ENCODE measurements at regions not wholly inside any gene's neighbourhood (a gene's known extent, or its start where the extent isn't known, plus 50 kb on each side); places are given as distances from the start of the nearest gene placed in this dataset.
A peak's percentile ranks its signal among the peaks of the same experiment; 100 is the strongest.
"Not testable (repeated sequence)": the region's sequence is repeated elsewhere in the genome, so short reads cannot be mapped to it uniquely, and the experiment has no call there.

DNA sequence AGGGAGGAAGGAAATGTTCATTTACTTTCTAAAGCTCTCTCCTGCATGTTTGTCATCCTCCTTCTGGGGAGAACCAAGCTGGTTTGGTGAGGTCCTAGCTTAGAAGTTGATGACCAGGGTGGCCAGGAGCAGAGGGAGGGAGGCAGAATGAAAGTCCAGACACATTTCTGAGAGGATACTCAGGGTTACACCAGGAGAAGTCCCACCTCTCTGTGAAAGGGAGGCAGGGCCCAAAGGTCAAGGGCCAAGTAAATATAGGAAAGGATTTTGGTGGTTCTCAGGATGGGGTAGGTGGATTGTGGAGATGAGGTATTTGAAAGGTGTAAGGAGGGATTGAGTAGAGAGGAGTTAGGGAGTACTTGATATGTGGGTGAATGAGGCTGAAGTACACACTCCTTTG, 58.0 kb upstream of the FBXO11 start:
- H3K36me3 ChIP-seq (ENCODE audit: control insufficient read depth in 2 of 3, insufficient read depth in 3 of 3, low read length in 3 of 3): no peaks in the 10 kb centered on the region
- intact Hi-C loops (cut with micrococcal nuclease): no loop called here
- Mint-ChIP-seq H3K36me3 (peaks cover 0 to 4% (median 0%) of the 10 kb centered on the region in 5 donors), H3K4me1 (peaks cover 0 to 6% (median 4%) of the 10 kb centered on the region in 7 donors), H3K27ac (no peak overlapping the region), H3K27me3 (peaks cover 10 to 34% (median 11%) of the 10 kb centered on the region in 5 donors), H3K9me3 (peaks cover 0 to 4% (median 0%) of the 10 kb centered on the region in 11 donors), H3K4me3 (no peak overlapping the region)
- no peaks in the 10 kb centered on the region for H3K9me3 ChIP-seq (ENCODE audit: control insufficient read depth in 2 of 3, low read length in 3 of 3)
- DNase-seq: no peak
- POLR2A ChIA-PET: no interaction called here
- ATAC-seq: no peak
- CTCF ChIA-PET: no interaction called here
- H3K4me1 ChIP-seq (ENCODE audit: control insufficient read depth in 2 of 2, insufficient read depth in 2 of 2, low read length in 2 of 2): no peaks in the 10 kb centered on the region
- no peaks in the 10 kb centered on the region for H3K27me3 ChIP-seq (ENCODE audit: control insufficient read depth in 2 of 2, insufficient read depth in 2 of 2, low read length in 2 of 2)
- H3K4me3 ChIP-seq (ENCODE audit: low read length): no peak overlapping the region
- H3K27ac ChIP-seq (ENCODE audit: low read depth, low read length): no peak overlapping the region

DNA sequence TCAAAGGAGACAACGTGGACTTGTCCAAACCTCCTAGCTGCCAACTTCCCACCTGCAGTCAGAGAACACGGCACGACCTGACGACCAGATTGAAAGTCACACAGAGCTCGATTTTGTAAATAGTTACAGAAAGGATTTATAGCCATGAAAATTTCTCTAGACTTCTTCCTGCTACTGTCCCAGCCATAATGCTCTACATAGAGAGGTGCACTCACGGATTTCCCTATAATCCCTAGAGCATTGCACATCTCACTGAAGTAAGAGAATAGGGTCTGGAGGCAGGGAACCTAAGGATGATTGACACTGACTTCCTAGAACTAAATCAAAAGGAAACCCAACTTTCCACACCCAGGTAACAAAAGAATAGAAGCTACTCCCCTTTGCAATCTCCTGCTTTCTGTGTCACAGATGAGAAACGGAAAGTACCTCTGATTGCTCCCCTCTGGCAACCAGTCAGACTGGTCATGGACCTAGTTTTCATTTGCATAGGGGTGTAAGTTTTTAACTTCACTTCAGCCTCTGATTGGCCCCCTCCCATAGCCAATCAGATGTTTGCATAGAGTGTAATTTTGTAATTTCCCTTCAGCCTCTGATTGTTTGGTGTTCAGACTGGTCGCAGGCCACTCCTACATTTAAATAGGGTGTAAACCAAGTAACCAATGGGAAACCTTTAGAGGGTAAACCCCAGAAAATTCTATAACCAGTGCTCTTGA, 58.6 kb upstream of the FBXO11 start:
- H3K4me1 Mint-ChIP-seq: peaks cover 0 to 6% (median 4%) of the 10 kb centered on the region in 7 donors
- Histone ChIP-seq H3K27ac (ENCODE audit: low read depth, low read length) (no peak overlapping the region), H3K27me3 (ENCODE audit: control insufficient read depth in 2 of 2, insufficient read depth in 2 of 2, low read length in 2 of 2) (no peaks in the 10 kb centered on the region), H3K36me3 (ENCODE audit: control insufficient read depth in 2 of 3, insufficient read depth in 3 of 3, low read length in 3 of 3) (no peaks in the 10 kb centered on the region), H3K4me3 (ENCODE audit: low read length) (no peak overlapping the region), H3K9me3 (ENCODE audit: control insufficient read depth in 2 of 3, low read length in 3 of 3) (no peaks in the 10 kb centered on the region), H3K4me1 (ENCODE audit: control insufficient read depth in 2 of 2, insufficient read depth in 2 of 2, low read length in 2 of 2) (no peaks in the 10 kb centered on the region)
- no peak overlapping the region for H3K4me3 Mint-ChIP-seq
- no peak overlapping the region for H3K27ac Mint-ChIP-seq
- no peak for DNase-seq
- peak; percentile 22 for ATAC-seq
- H3K9me3 Mint-ChIP-seq: peaks cover 0 to 4% (median 0%) of the 10 kb centered on the region in 11 donors
- CTCF ChIA-PET: no interaction called here
- POLR2A ChIA-PET: no interaction called here
- H3K27me3 Mint-ChIP-seq: peaks cover 10 to 29% (median 13%) of the 10 kb centered on the region in 5 donors
- peaks cover 0 to 4% (median 0%) of the 10 kb centered on the region in 5 donors for H3K36me3 Mint-ChIP-seq
- intact Hi-C loops (cut with micrococcal nuclease): no loop called here

GRCh38 chr2:47976728-47977127, 70.4 kb upstream of the FBXO11 start:
- H3K27me3 Mint-ChIP-seq: peaks cover 0 to 14% (median 4%) of the 10 kb centered on the region in 5 donors
- H3K36me3 ChIP-seq (ENCODE audit: control insufficient read depth in 2 of 3, insufficient read depth in 3 of 3, low read length in 3 of 3); H3K27ac ChIP-seq (ENCODE audit: low read depth, low read length); H3K27me3 ChIP-seq (ENCODE audit: control insufficient read depth in 2 of 2, insufficient read depth in 2 of 2, low read length in 2 of 2); H3K4me3 ChIP-seq (ENCODE audit: low read length); H3K4me1 ChIP-seq (ENCODE audit: control insufficient read depth in 2 of 2, insufficient read depth in 2 of 2, low read length in 2 of 2); POLR2A ChIA-PET; H3K36me3 Mint-ChIP-seq; CTCF ChIA-PET; H3K27ac Mint-ChIP-seq; H3K4me1 Mint-ChIP-seq; H3K4me3 Mint-ChIP-seq; DNase-seq; ATAC-seq; intact Hi-C loops (cut with micrococcal nuclease); H3K9me3 ChIP-seq (ENCODE audit: control insufficient read depth in 2 of 3, low read length in 3 of 3); H3K9me3 Mint-ChIP-seq: not testable (repeated sequence)

DNA sequence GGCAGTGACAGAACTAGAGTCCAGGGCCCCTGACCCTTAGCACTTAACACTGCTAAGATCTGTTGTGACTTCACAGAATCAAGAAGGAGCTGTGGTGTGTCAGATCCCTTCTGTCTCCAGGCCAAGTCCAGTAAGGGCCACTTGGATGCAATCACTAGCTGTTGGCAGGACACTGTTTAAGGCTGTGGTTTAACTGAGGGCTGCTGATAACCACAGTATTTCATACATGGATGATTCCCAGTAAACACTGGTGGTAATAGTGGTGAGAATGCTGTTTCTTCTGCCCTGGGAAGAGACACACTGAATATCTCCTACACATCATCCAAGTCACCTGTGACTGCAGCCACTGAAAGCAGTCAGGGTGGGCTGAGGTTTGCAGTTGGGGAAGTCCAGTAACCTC, 77.7 kb upstream of the FBXO11 start:
- H3K27ac Mint-ChIP-seq: no peak overlapping the region
- H3K4me3 Mint-ChIP-seq: no peak overlapping the region
- CTCF ChIA-PET: interaction anchor here (0.7 kb wide), 1 partner anchor 127 kb away, joined by 3 read pairs; no protein-coding TSS in a partner anchor
- H3K27me3 Mint-ChIP-seq: peaks cover 0 to 8% (median 0%) of the 10 kb centered on the region in 5 donors
- H3K9me3 Mint-ChIP-seq: no peaks in the 10 kb centered on the region
- H3K27ac ChIP-seq (ENCODE audit: low read depth, low read length): no peak overlapping the region
- intact Hi-C loops (cut with micrococcal nuclease): no loop called here
- no peak overlapping the region for H3K4me3 ChIP-seq (ENCODE audit: low read length)
- no peak for ATAC-seq
- no peaks in the 10 kb centered on the region for H3K4me1 Mint-ChIP-seq
- H3K4me1 ChIP-seq (ENCODE audit: control insufficient read depth in 2 of 2, insufficient read depth in 2 of 2, low read length in 2 of 2): no peaks in the 10 kb centered on the region
- H3K27me3 ChIP-seq (ENCODE audit: control insufficient read depth in 2 of 2, insufficient read depth in 2 of 2, low read length in 2 of 2): no peaks in the 10 kb centered on the region
- POLR2A ChIA-PET: no interaction called here
- DNase-seq: no peak
- H3K36me3 Mint-ChIP-seq: no peaks in the 10 kb centered on the region
- no peaks in the 10 kb centered on the region for H3K36me3 ChIP-seq (ENCODE audit: control insufficient read depth in 2 of 3, insufficient read depth in 3 of 3, low read length in 3 of 3)
- H3K9me3 ChIP-seq (ENCODE audit: control insufficient read depth in 2 of 3, low read length in 3 of 3): no peaks in the 10 kb centered on the region

DNA sequence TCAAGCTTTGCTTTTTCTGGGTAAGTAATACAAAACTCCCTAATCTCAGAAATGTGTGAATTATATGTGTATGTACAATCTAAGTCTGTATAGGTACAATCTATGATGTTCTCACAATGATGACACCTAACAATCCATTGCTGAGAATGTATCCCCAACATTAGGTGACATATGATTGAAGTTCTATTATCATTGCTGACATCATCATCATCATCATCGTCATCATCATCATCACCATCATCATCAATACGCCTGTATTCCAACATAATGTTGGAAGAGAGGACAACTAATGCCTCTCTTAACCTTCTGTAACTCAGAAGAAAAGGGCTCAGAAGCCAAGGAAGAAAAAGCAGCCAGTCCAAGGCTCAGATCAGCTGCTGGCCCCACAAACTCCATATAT, 84.2 kb upstream of the FBXO11 start:
- H3K4me1 ChIP-seq (ENCODE audit: control insufficient read depth in 2 of 2, insufficient read depth in 2 of 2, low read length in 2 of 2): no peaks in the 10 kb centered on the region
- DNase-seq: no peak
- H3K9me3 Mint-ChIP-seq: peaks cover 0 to 2% (median 0%) of the 10 kb centered on the region in 11 donors
- H3K4me1 Mint-ChIP-seq: no peaks in the 10 kb centered on the region
- H3K27ac ChIP-seq (ENCODE audit: low read depth, low read length): no peak overlapping the region
- ChIA-PET CTCF (no interaction called here), POLR2A (no interaction called here)
- peaks cover 0 to 4% (median 0%) of the 10 kb centered on the region in 5 donors for H3K27me3 Mint-ChIP-seq
- H3K9me3 ChIP-seq (ENCODE audit: control insufficient read depth in 2 of 3, low read length in 3 of 3): no peaks in the 10 kb centered on the region
- H3K36me3 ChIP-seq (ENCODE audit: control insufficient read depth in 2 of 3, insufficient read depth in 3 of 3, low read length in 3 of 3): no peaks in the 10 kb centered on the region
- ATAC-seq: no peak
- H3K36me3 Mint-ChIP-seq: no peaks in the 10 kb centered on the region
- H3K27me3 ChIP-seq (ENCODE audit: control insufficient read depth in 2 of 2, insufficient read depth in 2 of 2, low read length in 2 of 2): no peaks in the 10 kb centered on the region
- H3K4me3 Mint-ChIP-seq: no peak overlapping the region
- no peak overlapping the region for H3K4me3 ChIP-seq (ENCODE audit: low read length)
- intact Hi-C loops (cut with micrococcal nuclease): no loop called here
- no peak overlapping the region for H3K27ac Mint-ChIP-seq

GRCh38 chr2:47992671-47993070, 86.4 kb upstream of the FBXO11 start:
- DNase-seq (no peak), ATAC-seq (no peak)
- no peaks in the 10 kb centered on the region for H3K4me1 Mint-ChIP-seq
- H3K27ac ChIP-seq (ENCODE audit: low read depth, low read length): no peak overlapping the region
- H3K9me3 Mint-ChIP-seq: peaks cover 0 to 2% (median 0%) of the 10 kb centered on the region in 11 donors
- intact Hi-C loops (cut with micrococcal nuclease): no loop called here
- H3K36me3 Mint-ChIP-seq: no peaks in the 10 kb centered on the region
- no peaks in the 10 kb centered on the region for H3K4me1 ChIP-seq (ENCODE audit: control insufficient read depth in 2 of 2, insufficient read depth in 2 of 2, low read length in 2 of 2)
- ChIA-PET CTCF (no interaction called here), POLR2A (no interaction called here)
- no peaks in the 10 kb centered on the region for H3K9me3 ChIP-seq (ENCODE audit: control insufficient read depth in 2 of 3, low read length in 3 of 3)
- no peak overlapping the region for H3K4me3 Mint-ChIP-seq
- H3K27me3 ChIP-seq (ENCODE audit: control insufficient read depth in 2 of 2, insufficient read depth in 2 of 2, low read length in 2 of 2): no peaks in the 10 kb centered on the region
- H3K36me3 ChIP-seq (ENCODE audit: control insufficient read depth in 2 of 3, insufficient read depth in 3 of 3, low read length in 3 of 3): no peaks in the 10 kb centered on the region
- H3K27ac Mint-ChIP-seq: no peak overlapping the region
- H3K4me3 ChIP-seq (ENCODE audit: low read length): no peak overlapping the region
- peaks cover 0 to 5% (median 0%) of the 10 kb centered on the region in 5 donors for H3K27me3 Mint-ChIP-seq

- Mint-ChIP-seq H3K9me3 (peaks cover 0 to 2% (median 0%) of the 10 kb centered on the region in 11 donors), H3K36me3 (no peaks in the 10 kb centered on the region), H3K4me3 (no peak overlapping the region), H3K4me1 (peaks cover 0 to 5% (median 0%) of the 10 kb centered on the region in 7 donors), H3K27me3 (peaks cover 0 to 7% (median 4%) of the 10 kb centered on the region in 5 donors), H3K27ac (no peak overlapping the region)
- ChIA-PET CTCF (no interaction called here), POLR2A (no interaction called here)
- Histone ChIP-seq H3K27ac (ENCODE audit: low read depth, low read length) (no peak overlapping the region), H3K27me3 (ENCODE audit: control insufficient read depth in 2 of 2, insufficient read depth in 2 of 2, low read length in 2 of 2) (no peaks in the 10 kb centered on the region), H3K4me3 (ENCODE audit: low read length) (no peak overlapping the region), H3K9me3 (ENCODE audit: control insufficient read depth in 2 of 3, low read length in 3 of 3) (no peaks in the 10 kb centered on the region), H3K4me1 (ENCODE audit: control insufficient read depth in 2 of 2, insufficient read depth in 2 of 2, low read length in 2 of 2) (no peaks in the 10 kb centered on the region), H3K36me3 (ENCODE audit: control insufficient read depth in 2 of 3, insufficient read depth in 3 of 3, low read length in 3 of 3) (no peaks in the 10 kb centered on the region)
- DNase-seq: no peak
- ATAC-seq: no peak
- intact Hi-C loops (cut with micrococcal nuclease): no loop called here
Observed at GRCh38 chr2:47996808-47997207, 90.5 kb upstream of the FBXO11 start.

Measured in naive thymus-derived CD4-positive, alpha-beta T cell (primary cell).